Adrenal gland (tissue), 9 donors: ENCODE measurements at regions not wholly inside any gene's neighbourhood (a gene's known extent, or its start where the extent isn't known, plus 50 kb on each side); places are given as distances from the start of the nearest gene placed in this dataset.
A peak's percentile ranks its signal among the peaks of the same experiment; 100 is the strongest.

Experiments used
- DNase-seq, 7 donors: peaks; one replicate each; pipeline ENCODE4 v3.0.0-alpha.2; 2019 to 2020
- H3K27ac ChIP-seq, 5 donors: fragments of 200-600 bp; sonication (generic) in 4 of 5; 1 replicate in 3 of 5; 2 replicates in 2 of 5; pipeline versions ENCODE4 v1.5.1 to v1.8.0; 2016 to 2020; ENCODE audit warnings: mild to moderate bottlenecking in 1 of 5
- H3K27me3 ChIP-seq: fragments of 200-600 bp; 2 replicates; pipeline ENCODE4 v1.8.0; 2021
- H3K36me3 ChIP-seq, 2 donors: fragments of 200-600 bp; replicated peaks in 1 of 2; 1 replicate in 1 of 2; 2 replicates in 1 of 2; pipeline versions ENCODE4 v1.5.1 to v1.8.0; 2018 to 2022
- H3K4me1 ChIP-seq, 2 donors: fragments of 200-600 bp; replicated peaks in 1 of 2; 1 replicate in 1 of 2; 2 replicates in 1 of 2; pipeline versions ENCODE4 v1.5.1 to v1.8.0; 2018 to 2021
- H3K4me3 ChIP-seq, 4 donors: fragments of 200-600 bp; sonication (generic) in 3 of 4; one replicate each; pipeline ENCODE4 v1.5.1; 2016 to 2018
- H3K9me3 ChIP-seq, 3 donors: fragments of 200-600 bp; sonication (generic) in 1 of 3; replicated peaks in 1 of 3; 1 replicate in 2 of 3; 2 replicates in 1 of 3; pipeline versions ENCODE4 v1.5.1 to v1.8.0; 2016 to 2021
- CTCF ChIP-seq, 6 experiments: fragments of 450-650 bp in 4 of 6; fragments of 200-600 bp in 2 of 6; sonication (generic) in 1 of 6; IDR thresholded peaks; 1 replicate in 5 of 6; 2 replicates in 1 of 6; pipeline versions ENCODE4 v1.5.1 to v1.8.0; 2016 to 2021; ENCODE audit warnings: antibody characterized with exemption in 6 of 6, mild to moderate bottlenecking in 2 of 6, moderate library complexity in 1 of 6
- POLR2A ChIP-seq, 2 donors: fragments of 450-650 bp; IDR thresholded peaks; one replicate each; pipeline ENCODE4 v1.6.1; 2017; ENCODE audit warnings: antibody characterized with exemption in 2 of 2, mild to moderate bottlenecking in 2 of 2, moderate library complexity in 1 of 2
- WGBS, 4 donors: extraction: QIAGEN DNeasy Blood & Tissue Kit in 2 of 4; methylation state at CpG; one replicate each; pipeline versions ENCODE4 v1.1.5 to v1.1.7; 2013 to 2017; 5-methylcytosine and 5-hydroxymethylcytosine counted together
- intact Hi-C, 2 donors: fragments of 100-400 bp; cut with DNase I; formaldehyde crosslinking; loops; one replicate each; pipeline versions ENCODE4 v1.14.1 to v1.15.0; 2022 to 2023
- donor health status: healthy with polysubstance abuse.
- donor health status: Bipolar disorder and iron deficiency.
- donor health status: DM: yes; HTN: yes; CAD: no.
- donor health status: DM: no; HTN: no; CAD: no.
- donor health status: DM: no; HTN: no; CAD: no.

GRCh38 chr1:112803906-112804762, 89.0 kb upstream of the PPM1J start:
- H3K4me1 ChIP-seq, result no peaks in the 10 kb centered on the region
- peak; percentile 72 to 91 (median 84) for DNase-seq
- 38 to 51% (median 49%) methylated on average over 8 to 10 of the region's 10 CpGs for WGBS, 4 donors
- TF ChIP-seq POLR2A (IDR thresholded peaks at IDR 0.05), result no peak
- peak; percentile 55 to 92 (median 84) for TF ChIP-seq CTCF (IDR thresholded peaks at IDR 0.05)
- H3K9me3 ChIP-seq, result no peaks in the 10 kb centered on the region
- H3K27ac ChIP-seq, result no peak overlapping the region
- H3K27me3 ChIP-seq, result no peaks in the 10 kb centered on the region
- H3K4me3 ChIP-seq, result no peak overlapping the region
- intact Hi-C loops, result loop anchor here (2.0 kb wide), 1 partner anchor 85 kb away; a partner anchor contains a TSS
- H3K36me3 ChIP-seq, result no peaks in the 10 kb centered on the region

- Histone ChIP-seq H3K36me3 (no peaks in the 10 kb centered on the region), H3K4me3 (no peak overlapping the region), H3K27me3 (no peaks in the 10 kb centered on the region), H3K4me1 (no peaks in the 10 kb centered on the region), H3K9me3 (no peaks in the 10 kb centered on the region), H3K27ac (no peak overlapping the region)
- DNase-seq, result no peak
- intact Hi-C loops, result no loop called here
- 58 to 71% (median 61%) methylated on average over 2 of the region's 2 CpGs for WGBS, 4 donors
- TF ChIP-seq CTCF (IDR thresholded peaks at IDR 0.05) (no peak), POLR2A (IDR thresholded peaks at IDR 0.05) (no peak)
Measured at GRCh38 chr1:112800289-112800688, 85.2 kb upstream of the PPM1J start.

- TF ChIP-seq CTCF (IDR thresholded peaks at IDR 0.05), result no peak
- no peak for TF ChIP-seq POLR2A (IDR thresholded peaks at IDR 0.05)
- 70 to 88% (median 75%) methylated on average over 3 of the region's 3 CpGs for WGBS, 4 donors
- Histone ChIP-seq H3K36me3 (no peaks in the 10 kb centered on the region), H3K9me3 (no peaks in the 10 kb centered on the region), H3K27me3 (no peaks in the 10 kb centered on the region), H3K4me3 (no peak overlapping the region), H3K4me1 (peaks cover 0 to 10% of the 10 kb centered on the region in 2 donors), H3K27ac (no peak overlapping the region)
- intact Hi-C loops, result no loop called here
- no peak for DNase-seq
Measured at GRCh38 chr1:112798292-112798691, 83.2 kb upstream of the PPM1J start.

GRCh38 chr1:112797224-112797623, 82.1 kb upstream of the PPM1J start:
- H3K27me3 ChIP-seq, result no peaks in the 10 kb centered on the region
- 49 to 58% (median 55%) methylated on average over 2 of the region's 2 CpGs for WGBS, 4 donors
- peaks cover 0 to 10% of the 10 kb centered on the region in 2 donors for H3K4me1 ChIP-seq
- intact Hi-C loops, result no loop called here
- no peak overlapping the region for H3K27ac ChIP-seq
- H3K4me3 ChIP-seq, result no peak overlapping the region
- H3K36me3 ChIP-seq, result no peaks in the 10 kb centered on the region
- no peak for DNase-seq
- TF ChIP-seq CTCF (IDR thresholded peaks at IDR 0.05) (no peak), POLR2A (IDR thresholded peaks at IDR 0.05) (no peak)
- H3K9me3 ChIP-seq, result no peaks in the 10 kb centered on the region
